ENCODE measurements at regions not wholly inside any gene's neighbourhood (a gene's known extent, or its start where the extent isn't known, plus 50 kb on each side); places are given as distances from the start of the nearest gene placed in this dataset.

GRCh38 chr12:124514996-124515932 is 52.1 kb downstream of the NCOR2 start:
- Mint-ChIP-seq H3K36me3 (ENCODE audit: insufficient read depth, unreplicated experiment) (peaks cover 52% of the 10 kb centered on the region), H3K27ac (ENCODE audit: unreplicated experiment) (peak overlapping the region; percentile 37), H3K27me3 (ENCODE audit: insufficient read depth, unreplicated experiment) (no peaks in the 10 kb centered on the region), H3K4me1 (ENCODE audit: low read depth, unreplicated experiment) (peaks cover 8% of the 10 kb centered on the region), H3K4me3 (ENCODE audit: unreplicated experiment) (no peak overlapping the region), H3K9me3 (ENCODE audit: unreplicated experiment) (no peaks in the 10 kb centered on the region)
- intact Hi-C loops (cut with micrococcal nuclease; ENCODE audit: unreplicated experiment) = no loop called here
- no TSS peak for BruUV-seq (replicated peaks)
- POLR2A ChIA-PET = no interaction called here
- Histone ChIP-seq H3K36me3 (ENCODE audit: control insufficient read depth, insufficient read depth, low read length) (peaks cover 3% of the 10 kb centered on the region; the same call in 1 of the 2 replicates), H3K4me3 (ENCODE audit: low read depth, low read length) (no peak overlapping the region), H3K4me1 (peaks cover 15% of the 10 kb centered on the region), H3K9me3 (no peaks in the 10 kb centered on the region), H3K27me3 (replicated peaks; ENCODE audit: control insufficient read depth, insufficient read depth, low read length) (no peaks in the 10 kb centered on the region)
- CTCF ChIA-PET = no interaction called here
- no peak for DNase-seq
- no peak for TF ChIP-seq CTCF (IDR thresholded peaks at IDR 0.05; ENCODE audit: insufficient read depth in 1 of 2, low read depth in 1 of 2, low read length in 1 of 2, severe bottlenecking in 1 of 2, unreplicated experiment in 1 of 2)

DNA sequence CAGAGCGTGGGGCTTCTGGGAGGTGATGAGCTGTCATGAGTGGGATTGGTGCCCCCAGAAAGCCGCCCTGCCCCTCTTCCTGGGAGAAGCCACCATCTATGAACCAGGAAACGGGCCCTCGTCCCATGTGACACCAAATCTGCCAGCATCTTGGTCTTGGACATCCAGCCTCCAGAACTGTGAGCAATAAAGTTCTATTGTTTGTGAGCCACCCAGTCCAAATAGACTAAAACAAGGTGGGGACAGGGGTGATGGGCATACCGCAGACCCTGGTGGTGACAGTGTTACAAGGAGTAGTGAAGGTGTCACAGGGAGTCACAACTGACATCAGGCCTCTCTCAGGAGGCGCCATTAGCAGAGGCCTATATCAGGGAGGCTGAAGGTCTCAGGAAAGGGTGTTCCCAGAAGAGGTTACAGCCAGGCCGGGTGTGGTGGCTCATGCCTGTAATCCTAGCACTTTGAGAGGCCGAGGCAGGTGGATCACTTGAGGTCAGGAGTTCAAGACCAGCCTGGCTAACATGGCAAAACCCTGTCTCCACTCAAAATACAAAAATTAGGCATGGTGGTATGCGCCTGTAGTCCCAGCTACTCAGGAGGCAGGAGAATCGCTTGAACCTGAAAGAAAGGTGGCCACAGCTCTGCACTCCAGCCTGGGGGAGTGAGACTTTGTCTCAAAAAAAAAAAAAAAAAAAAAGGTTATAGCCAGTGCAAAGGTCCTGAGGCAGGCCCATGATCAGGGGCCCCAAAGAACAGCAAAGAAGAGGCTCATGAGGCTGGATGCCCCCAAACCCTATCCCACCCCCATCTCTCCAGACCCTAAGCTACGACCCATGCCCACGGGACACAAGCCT is 53.0 kb downstream of the NCOR2 start:
- Histone ChIP-seq H3K27me3 (replicated peaks; ENCODE audit: control insufficient read depth, insufficient read depth, low read length) (no peaks in the 10 kb centered on the region), H3K9me3 (no peaks in the 10 kb centered on the region), H3K4me1 (peaks cover 15% of the 10 kb centered on the region), H3K4me3 (ENCODE audit: low read depth, low read length) (no peak overlapping the region), H3K36me3 (ENCODE audit: control insufficient read depth, insufficient read depth, low read length) (peaks cover 3% of the 10 kb centered on the region; the same call in 1 of the 2 replicates)
- ChIA-PET CTCF (no interaction called here), POLR2A (no interaction called here)
- TF ChIP-seq CTCF (IDR thresholded peaks at IDR 0.05; ENCODE audit: insufficient read depth in 1 of 2, low read depth in 1 of 2, low read length in 1 of 2, severe bottlenecking in 1 of 2, unreplicated experiment in 1 of 2) = no peak
- Mint-ChIP-seq H3K4me1 (ENCODE audit: low read depth, unreplicated experiment) (peaks cover 8% of the 10 kb centered on the region), H3K4me3 (ENCODE audit: unreplicated experiment) (no peak overlapping the region), H3K27me3 (ENCODE audit: insufficient read depth, unreplicated experiment) (no peaks in the 10 kb centered on the region), H3K36me3 (ENCODE audit: insufficient read depth, unreplicated experiment) (peaks cover 44% of the 10 kb centered on the region), H3K27ac (ENCODE audit: unreplicated experiment) (peak overlapping the region; percentile 67), H3K9me3 (ENCODE audit: unreplicated experiment) (no peaks in the 10 kb centered on the region)
- no TSS peak for BruUV-seq (replicated peaks)
- intact Hi-C loops (cut with micrococcal nuclease; ENCODE audit: unreplicated experiment) = no loop called here
- no peak for DNase-seq

GRCh38 chr12:124513297-124513867 is 54.0 kb downstream of the NCOR2 start:
- Mint-ChIP-seq H3K36me3 (ENCODE audit: insufficient read depth, unreplicated experiment) (peaks cover 36% of the 10 kb centered on the region), H3K4me1 (ENCODE audit: low read depth, unreplicated experiment) (peaks cover 14% of the 10 kb centered on the region), H3K27ac (ENCODE audit: unreplicated experiment) (peak overlapping the region; percentile 67), H3K9me3 (ENCODE audit: unreplicated experiment) (no peaks in the 10 kb centered on the region), H3K27me3 (ENCODE audit: insufficient read depth, unreplicated experiment) (no peaks in the 10 kb centered on the region), H3K4me3 (ENCODE audit: unreplicated experiment) (no peak overlapping the region)
- no peaks in the 10 kb centered on the region for H3K9me3 ChIP-seq
- ChIA-PET POLR2A (no interaction called here), CTCF (no interaction called here)
- peaks cover 15% of the 10 kb centered on the region for H3K4me1 ChIP-seq
- no peak for DNase-seq
- H3K4me3 ChIP-seq (ENCODE audit: low read depth, low read length) = no peak overlapping the region
- no peak for TF ChIP-seq CTCF (IDR thresholded peaks at IDR 0.05; ENCODE audit: insufficient read depth in 1 of 2, low read depth in 1 of 2, low read length in 1 of 2, severe bottlenecking in 1 of 2, unreplicated experiment in 1 of 2)
- intact Hi-C loops (cut with micrococcal nuclease; ENCODE audit: unreplicated experiment) = no loop called here
- H3K27me3 ChIP-seq (replicated peaks; ENCODE audit: control insufficient read depth, insufficient read depth, low read length) = no peaks in the 10 kb centered on the region
- BruUV-seq (replicated peaks) = no TSS peak
- peaks cover 3% of the 10 kb centered on the region; the same call in 1 of the 2 replicates for H3K36me3 ChIP-seq (ENCODE audit: control insufficient read depth, insufficient read depth, low read length)

Data from Caco-2 (cell line).